HG03521 (cell line): ENCODE measurements at regions not wholly inside any gene's neighbourhood (a gene's known extent, or its start where the extent isn't known, plus 50 kb on each side); places are given as distances from the start of the nearest gene placed in this dataset.
A peak's percentile ranks its signal among the peaks of the same experiment; 100 is the strongest.
"Not testable (repeated sequence)": the region's sequence is repeated elsewhere in the genome, so short reads cannot be mapped to it uniquely, and the experiment has no call there.

Experiments
- ATAC-seq: cut with Tn5 transposase; IDR thresholded peaks from one replicate; pipeline ENCODE4 v1.9.1; 2021; ENCODE audit warnings: mild to moderate bottlenecking, moderate library complexity; ENCODE audit not compliant: unreplicated experiment

DNA sequence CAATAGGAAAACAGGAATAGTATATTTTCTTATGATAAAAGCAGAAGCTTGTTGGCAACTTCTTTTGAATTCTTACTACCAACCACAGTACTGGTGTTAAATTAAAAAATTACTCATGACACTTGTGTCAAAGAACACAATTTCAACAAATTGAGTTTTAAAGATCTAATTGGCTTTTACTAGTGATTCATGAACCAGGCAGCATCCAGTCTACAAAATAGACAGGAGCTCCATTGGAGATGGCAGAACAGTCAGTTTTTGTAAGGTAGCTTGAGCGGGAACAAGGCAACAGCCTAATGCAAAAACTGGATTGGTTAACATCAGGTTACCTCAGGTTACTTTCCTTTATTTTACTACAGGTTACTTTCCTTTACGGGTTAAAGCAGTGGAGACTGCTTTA lies 181.3 kb upstream of the THBS1 start:
- ATAC-seq, result no peak

DNA sequence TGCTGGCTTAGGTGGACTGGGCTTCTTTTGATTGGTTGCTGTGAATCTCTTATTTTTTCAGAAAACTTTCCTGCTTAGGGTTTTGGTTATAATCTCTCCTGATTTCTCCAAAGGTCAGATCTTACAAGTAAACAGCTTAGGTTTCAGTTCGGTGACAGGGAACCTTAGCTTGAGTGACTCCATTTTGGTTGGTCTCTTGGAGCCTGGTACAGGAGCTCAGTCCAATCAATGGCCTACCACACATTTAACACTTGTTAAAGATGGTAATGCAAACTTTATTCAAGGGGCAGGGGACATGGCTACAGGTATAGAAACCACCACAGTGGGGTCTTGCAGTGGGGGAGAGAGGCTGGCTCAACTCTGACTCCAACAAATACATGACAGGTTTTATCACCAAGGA lies 180.9 kb upstream of the THBS1 start:
- ATAC-seq, result no peak

DNA sequence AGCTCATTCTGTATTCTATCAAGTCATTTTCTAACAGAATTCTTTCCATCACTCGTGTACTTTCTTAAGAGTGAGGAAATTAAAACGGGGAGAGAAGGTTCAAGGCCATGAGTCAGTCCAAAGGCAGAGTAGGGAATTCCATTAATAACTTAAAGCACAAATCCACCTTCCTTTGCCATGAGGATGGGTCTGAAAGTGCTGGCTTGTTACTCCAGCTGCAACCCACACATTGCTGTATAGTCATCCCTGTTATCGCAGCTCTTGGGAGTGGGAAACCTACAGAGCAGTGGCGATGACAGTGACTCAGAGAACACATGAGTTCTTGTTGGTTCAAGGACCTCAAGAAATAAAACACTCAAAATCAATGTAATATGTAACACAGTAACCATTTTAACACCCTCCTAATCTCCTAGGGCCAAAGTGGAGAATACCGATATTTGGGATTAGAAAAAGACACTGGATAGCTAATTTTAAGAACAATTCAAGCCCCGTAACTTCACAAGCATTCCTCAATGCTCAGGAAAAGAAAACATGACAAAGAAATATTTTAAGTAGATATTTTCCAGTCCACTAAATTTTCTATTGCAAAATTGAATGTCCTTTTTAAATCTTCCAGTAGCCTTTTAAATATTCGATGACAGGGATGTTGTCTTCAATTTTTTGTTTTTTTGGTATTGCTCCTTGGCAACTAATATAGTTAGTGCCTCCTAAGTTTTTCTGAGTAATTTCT lies 179.9 kb upstream of the THBS1 start:
- ATAC-seq, result no peak

DNA sequence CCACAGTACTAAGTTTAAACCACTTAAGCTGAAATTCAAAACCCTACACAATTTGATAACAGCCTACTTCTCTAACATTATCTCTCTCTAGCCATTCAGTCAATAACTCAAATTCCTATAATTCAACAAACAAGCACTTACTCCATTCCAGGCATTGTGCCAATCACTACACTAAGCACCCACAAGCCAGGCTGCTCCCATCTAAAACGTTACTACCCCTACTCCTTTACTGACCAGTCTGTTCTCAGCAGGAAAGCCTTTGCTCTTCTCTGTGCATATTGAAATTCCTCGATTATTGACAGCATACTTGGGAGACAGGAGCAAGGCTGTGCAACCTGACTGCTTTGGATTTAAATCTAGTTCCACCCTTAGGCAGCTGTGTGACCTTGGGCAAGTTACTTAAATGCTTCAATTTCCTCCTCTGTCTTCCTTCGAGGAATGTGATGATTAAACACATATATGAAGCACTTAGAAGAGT lies 177.2 kb upstream of the THBS1 start:
- no peak for ATAC-seq

DNA sequence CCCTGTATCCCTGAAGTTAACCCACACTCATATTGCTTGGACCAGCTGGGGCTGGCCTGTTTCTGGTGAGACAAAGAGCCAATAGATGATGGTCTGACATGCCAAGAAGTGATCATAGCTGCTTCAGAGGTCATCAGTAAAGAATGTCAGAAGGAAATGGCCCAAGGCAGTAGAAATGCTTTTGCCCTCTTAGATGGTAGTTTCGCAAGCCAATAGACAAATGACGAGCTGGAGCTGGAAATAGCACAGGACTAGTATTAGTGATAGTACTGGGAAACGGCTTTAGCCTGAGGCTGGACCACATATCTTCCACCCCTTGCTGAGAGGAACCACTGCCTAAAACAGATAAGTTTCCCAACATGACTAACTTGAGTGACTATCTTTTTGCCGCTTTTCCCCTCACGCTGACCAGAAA lies 176.1 kb upstream of the THBS1 start:
- no peak for ATAC-seq

DNA sequence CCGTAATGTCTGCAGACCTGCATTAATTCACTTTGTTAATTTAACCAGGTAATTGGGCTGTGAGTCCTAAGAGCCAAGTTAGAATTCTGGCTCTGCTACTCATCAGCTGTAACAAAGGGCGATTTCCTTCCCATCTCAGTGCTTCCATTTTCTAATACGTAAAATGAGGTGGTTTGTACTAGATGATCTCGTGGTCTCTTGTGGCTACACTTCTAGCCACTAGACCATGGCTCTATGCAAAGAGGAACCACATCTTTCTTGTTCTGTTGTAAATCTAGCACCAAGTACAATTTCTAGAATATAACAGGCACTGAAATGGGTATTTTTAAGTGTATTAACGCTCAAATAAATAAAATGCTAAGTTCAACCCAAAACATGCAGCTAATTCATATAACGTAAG lies 174.4 kb upstream of the THBS1 start:
- no peak for ATAC-seq

DNA sequence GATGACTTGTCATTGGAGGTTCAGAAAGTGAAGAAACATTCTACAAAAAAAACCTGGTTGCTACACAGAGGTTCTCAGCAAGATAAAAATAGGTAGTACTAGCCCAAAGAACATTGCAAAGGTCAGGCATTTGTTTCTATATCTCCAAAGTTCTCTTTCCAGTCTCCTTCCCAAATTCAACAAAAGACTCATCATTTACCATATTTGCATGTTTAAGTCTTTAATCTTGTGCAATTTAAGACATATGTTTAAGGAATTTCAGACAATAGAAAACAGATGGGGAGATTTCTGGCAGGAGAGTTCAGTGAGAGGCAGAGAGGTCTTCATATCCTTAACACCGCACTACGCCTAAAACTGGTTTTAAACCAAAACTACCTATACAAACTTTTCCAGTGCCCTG lies 173.8 kb upstream of the THBS1 start:
- ATAC-seq, result no peak

DNA sequence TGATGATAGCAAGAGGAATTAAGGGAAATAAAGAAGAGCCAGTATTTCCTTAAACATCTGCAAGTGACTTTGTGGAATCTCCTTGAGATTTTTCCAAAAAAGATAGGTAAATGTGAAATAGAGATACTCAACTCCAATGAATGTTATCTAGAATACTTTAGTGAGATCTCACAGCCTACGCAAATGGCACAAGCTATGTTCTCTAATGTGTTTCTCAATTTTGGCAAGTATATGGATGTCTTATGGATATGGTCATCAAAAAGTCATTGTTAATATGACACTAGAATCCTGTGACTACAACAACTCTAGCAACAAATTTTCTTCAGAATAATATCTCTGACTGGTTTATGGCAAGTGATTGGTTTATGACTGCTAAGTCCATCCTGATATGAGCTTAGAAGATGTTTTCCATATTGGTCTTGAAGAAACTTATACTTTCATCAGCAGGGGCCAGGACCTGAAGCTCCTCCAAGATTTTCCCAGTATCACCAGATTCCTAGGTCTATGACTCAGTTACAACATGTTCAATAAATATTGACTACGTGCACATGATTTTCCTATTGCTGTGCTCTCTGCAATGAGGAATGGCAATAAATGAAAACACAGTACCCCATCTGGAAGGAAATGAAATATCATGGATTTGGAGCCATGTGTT lies 170.9 kb upstream of the THBS1 start:
- ATAC-seq, result no peak

DNA sequence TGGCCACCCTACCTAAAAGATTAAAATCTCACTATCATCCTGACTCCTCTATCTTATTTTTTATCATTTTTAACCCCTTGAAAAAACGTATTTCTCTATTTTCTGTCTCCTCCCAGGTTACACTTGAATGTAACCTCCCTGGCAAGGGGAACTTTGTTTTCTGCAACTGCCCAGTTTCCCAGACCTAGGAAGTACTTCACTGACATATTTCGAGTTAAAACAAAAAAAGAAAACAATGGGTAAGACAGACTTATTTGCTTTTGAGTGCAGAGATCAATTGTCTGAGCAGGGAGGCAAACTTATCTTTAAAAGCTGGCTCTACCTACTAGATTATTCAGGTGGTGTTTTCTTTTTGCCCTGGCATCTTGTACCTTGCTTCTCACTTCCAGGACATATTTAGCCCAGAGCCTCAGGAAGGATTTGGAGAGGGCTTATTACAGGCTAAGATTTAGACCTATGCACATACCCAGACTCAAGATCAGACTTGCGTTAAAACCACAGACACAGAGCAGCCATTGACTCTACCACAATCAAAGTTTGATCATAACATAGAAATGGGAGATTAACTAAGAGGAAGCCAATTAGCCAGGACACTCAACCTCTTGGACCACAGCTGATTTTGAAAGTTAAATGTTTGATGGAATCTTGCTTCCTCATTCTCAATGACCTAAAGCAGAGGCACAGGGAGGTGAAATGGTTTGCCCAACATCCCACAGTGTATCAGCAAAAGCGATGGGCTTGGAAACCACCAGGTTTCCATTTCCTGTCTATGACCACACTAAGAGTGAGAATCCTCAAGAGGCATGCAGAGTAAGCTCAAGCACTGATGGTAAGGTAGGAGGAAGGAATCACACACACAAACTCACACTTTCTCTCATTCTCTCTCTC lies 169.5 kb upstream of the THBS1 start:
- ATAC-seq, result peak; percentile 73

DNA sequence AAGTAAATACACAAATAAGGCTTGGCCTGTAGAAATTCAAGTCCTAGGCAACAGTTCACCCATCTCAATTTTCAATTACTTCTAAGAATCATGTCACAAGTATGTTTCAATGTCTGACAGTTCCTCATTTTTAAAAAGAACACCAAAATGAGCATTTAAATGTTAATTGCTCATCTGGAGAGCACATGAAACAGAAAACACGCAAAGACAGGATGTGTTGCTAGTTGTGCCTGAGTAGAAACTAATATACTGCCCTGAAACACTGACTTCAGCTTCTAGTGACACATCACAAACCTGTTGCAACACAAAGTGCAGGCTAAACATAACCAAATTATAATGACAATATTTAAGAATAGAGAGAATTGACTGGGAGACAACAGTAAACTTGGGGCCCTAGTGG lies 167.3 kb upstream of the THBS1 start:
- peak; percentile 69 for ATAC-seq

DNA sequence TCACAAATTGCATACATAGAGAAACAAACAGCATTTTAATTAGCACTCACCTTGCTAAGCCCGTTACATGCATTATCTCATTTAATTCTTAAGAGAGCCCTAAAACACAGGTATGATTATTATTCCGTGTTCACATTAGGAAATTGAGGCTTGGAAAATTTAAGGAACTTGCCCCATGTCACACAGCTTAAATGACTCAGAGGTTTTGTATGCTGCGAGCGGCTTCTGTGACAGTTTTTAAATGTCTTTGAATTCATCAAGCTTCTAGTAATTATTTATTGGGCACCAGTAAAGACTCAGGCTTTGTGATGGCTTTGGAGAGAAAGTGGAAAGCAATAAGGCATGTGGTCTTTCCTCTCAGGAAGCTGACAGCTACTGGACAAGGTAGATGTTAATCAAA lies 166.7 kb upstream of the THBS1 start:
- no peak for ATAC-seq

DNA sequence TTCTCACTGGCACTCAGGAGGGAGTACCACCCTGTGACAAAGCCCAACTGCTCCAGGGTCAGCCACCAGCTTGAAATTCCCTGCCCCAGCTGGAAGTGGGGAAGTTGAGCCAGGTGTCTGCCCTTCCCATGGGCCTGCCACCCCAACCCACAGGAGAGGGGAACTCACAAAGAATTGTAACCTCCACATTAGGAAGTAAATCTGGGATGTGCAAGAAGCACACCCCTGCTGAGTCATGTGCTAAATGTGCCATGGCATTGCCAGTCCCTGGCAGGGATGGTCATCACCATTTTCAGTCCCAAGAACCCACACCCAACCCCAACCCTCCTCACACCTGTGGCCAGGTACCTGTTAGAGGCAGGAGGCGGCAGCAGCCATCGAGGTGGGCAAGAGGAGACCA lies 165.2 kb upstream of the THBS1 start:
- no peak for ATAC-seq

DNA sequence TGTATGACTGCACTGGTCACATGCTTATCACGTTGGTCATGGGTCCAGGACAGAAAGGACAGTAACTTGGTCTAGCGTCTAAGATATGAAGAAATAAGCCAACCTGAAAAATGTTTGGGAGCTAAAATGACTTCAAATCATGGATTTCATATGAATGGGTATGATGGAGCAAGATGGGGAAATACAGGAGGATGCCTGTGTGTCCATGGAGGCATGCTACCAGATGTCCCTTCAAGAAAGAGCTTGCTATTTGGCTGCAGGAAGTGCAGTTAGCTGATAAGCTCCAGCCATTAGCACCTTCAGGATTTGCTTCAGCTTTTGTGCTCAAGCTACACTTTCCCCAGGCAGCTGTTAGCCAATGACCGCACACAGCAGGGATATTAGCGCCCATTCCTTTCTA lies 164.6 kb upstream of the THBS1 start:
- ATAC-seq, result no peak

DNA sequence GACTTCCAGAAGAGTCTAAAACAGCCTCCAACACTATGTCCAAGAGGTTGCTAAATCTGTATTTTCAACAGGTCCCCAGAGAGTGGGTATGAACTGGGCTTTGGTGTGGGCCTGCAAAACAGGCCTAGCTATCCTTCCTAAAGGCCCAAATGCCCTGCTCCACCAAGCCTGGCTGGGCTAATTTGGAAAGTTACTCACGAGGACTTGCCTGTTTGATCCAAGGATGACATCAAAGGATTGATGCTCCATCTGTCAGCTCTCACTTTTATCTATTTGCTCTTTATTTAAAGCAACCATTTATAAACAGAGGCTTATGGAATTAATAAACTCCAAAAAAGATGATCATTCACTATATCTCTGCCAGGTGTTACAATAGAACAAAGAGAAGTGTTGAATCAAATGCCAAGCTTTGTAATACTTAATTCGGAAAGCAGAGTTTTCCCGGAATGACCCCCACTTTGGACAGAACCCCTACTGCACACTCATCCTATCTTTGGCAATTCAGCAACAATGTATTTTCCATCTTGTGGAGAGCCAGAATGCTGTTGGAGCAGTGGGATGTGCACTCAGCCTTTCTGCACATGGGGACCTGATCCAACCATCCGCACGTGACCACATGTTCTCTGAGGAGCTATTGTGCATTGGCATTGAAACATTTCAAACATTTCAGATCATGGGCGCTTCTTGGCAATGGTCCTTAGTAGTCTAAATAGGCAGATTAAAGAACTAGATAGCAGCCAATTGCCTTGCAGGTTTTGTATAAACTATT lies 163.3 kb upstream of the THBS1 start:
- no peak for ATAC-seq

DNA sequence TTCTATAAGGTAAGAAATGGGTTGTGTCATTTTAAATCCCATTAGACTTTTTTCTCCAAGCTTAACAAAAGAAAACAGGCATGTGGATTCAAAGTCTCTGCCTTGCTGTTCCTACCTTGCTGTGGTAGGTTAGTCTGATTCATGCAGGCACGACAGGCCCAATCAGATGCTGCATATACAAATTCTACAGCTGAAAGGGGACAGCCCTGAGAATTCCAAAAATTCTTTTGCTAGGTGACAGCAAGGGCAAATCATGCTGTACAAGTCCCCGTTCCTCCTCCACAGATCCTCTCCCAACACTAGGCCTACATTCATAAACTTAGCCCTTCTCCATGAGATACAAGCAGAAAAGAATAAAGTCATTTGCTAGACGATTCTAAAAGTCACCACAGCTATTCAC lies 161.2 kb upstream of the THBS1 start:
- ATAC-seq, result no peak

DNA sequence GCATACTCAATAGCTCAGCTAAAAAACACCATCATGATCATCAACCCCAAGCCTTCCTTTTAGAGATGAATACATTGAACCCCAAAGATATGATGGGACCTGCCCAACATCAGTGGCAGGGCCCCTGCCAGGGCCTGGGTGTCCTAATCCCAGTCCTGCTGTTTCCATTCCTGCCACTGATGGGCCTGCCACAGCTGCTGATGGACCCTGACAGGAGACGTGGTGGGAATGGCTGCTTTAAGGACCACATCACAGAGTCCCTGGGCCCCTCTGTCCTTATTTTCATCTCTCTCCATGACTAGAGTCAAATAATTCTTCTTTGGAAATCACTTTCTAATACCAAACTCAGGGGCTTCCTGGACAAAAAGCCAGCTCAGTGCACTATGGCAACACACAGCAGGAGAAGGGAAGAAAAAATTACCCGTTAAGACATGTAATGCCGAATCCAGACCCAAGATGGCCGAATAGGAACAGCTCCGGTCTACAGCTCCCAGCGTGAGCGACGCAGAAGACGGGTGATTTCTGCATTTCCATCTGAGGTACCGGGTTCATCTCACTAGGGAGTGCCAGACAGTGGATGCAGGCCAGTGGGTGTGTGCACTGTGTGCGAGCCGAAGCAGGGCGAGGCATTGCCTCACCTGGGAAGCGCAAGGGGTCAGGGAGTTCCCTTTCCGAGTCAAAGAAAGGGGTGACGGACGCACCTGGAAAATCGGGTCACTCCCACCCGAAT lies 160.6 kb upstream of the THBS1 start:
- ATAC-seq, result not testable (repeated sequence)

DNA sequence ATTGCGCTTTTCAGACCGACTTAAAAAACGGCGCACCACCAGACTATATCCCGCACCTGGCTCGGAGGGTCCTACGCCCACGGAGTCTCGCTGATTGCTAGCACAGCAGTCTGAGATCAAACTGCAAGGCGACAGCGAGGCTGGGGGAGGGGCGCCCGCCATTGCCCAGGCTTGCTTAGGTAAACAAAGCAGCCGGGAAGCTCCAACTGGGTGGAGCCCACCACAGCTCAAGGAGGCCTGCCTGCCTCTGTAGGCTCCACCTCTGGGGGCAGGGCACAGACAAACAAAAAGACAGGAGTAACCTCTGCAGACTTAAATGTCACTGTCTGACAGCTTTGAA lies 160.1 kb upstream of the THBS1 start:
- not testable (repeated sequence) for ATAC-seq

DNA sequence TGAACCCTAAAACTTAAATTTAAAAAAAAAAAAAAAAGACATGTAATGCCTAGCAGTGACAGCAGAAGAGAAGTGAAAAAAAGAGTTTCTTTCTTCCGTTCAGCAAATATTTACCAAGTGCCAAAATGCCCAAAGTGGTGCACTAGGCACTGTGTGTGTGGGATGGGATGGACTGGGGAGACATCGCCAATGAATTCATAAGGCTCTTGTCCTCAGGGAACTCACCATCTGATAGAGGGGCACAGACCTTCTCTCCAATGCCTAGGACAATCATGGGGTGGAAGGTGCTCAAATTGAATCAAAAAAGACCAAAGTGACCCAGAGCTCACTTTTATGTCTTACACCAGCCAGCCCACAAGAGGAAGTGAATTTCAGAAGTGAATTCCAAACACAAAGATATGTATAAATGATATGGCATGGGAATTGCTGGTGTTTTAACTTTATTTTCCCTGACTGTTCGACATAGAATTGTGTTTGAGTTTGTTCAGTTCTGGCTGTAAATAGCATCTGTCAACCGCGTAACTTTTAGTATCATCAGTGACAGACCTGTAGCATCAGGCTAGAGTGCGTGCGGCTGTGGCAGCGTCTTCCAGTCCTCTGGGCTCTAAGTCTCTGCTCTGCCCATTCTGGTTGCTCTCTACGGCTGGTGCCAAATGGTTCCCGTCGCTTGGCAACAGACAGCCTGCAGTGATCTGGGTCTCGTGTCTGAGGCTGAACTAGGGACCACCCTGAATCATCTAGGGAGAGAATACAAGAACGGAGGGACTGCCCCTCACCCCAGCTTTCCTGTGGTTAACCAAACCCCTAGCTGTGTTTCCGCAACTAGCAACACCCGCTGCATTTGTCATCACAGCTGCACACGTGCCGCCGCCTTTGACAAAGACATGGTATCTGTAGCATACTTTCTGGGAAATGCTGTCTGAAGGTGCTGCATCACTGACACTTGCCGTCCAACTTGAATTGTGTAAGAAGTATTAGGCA lies 154.0 kb upstream of the THBS1 start:
- peak; percentile 75 for ATAC-seq

DNA sequence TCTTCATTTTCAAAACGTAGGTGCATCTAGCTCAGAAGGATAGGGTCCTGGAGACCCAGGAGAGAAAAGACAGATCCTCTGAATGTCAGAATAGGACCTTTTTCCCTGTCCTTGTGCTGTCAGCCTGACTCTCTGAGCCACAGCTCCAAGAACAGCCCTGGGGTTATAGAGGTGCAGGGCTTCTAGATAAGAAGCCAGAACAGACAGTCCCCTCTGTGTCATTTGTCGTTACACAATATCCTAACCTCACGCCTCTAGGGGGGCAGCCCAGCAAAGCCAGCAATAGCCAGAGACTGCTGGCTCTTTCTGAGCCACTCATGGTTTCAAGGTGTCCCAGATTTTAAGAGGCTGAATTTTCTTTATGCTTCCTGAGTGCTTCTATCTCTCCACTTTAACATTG lies 153.2 kb upstream of the THBS1 start:
- ATAC-seq, result no peak
